Liver (tissue), 7 donors: ENCODE measurements at regions not wholly inside any gene's neighbourhood (a gene's known extent, or its start where the extent isn't known, plus 50 kb on each side); places are given as distances from the start of the nearest gene placed in this dataset.

Source experiments
- DNase-seq: peaks from one replicate; pipeline ENCODE4 v3.0.0-alpha.2; 2017; ENCODE audit warnings: low spot score
- H3K27ac ChIP-seq, 2 donors: one replicate each; pipeline ENCODE4 v1.7.0; 2013; ENCODE audit warnings: inconsistent platforms in 2 of 2, low read length in 2 of 2, control low read depth in 1 of 2, low read depth in 1 of 2, mild to moderate bottlenecking in 1 of 2
- H3K27me3 ChIP-seq, 4 donors: one replicate each; pipeline versions ENCODE4 v1.6.1 to v1.7.0; 2013; ENCODE audit warnings: low read length in 3 of 4, inconsistent platforms in 1 of 4, mild to moderate bottlenecking in 1 of 4, moderate library complexity in 1 of 4; ENCODE audit not compliant: control insufficient read depth in 4 of 4, insufficient read depth in 4 of 4
- H3K36me3 ChIP-seq, 4 donors: one replicate each; pipeline versions ENCODE4 v1.6.1 to v1.7.0; 2013; ENCODE audit warnings: low read length in 3 of 4, mild to moderate bottlenecking in 3 of 4, low read depth in 1 of 4, moderate library complexity in 1 of 4; ENCODE audit not compliant: control insufficient read depth in 4 of 4, insufficient read depth in 3 of 4
- H3K4me1 ChIP-seq, 4 donors: one replicate each; pipeline versions ENCODE4 v1.6.1 to v1.7.0; 2013; ENCODE audit warnings: low read length in 3 of 4, mild to moderate bottlenecking in 3 of 4, moderate library complexity in 1 of 4; ENCODE audit not compliant: control insufficient read depth in 4 of 4, insufficient read depth in 4 of 4
- H3K4me3 ChIP-seq, 3 donors: one replicate each; pipeline versions ENCODE4 v1.6.1 to v1.7.0; 2013; ENCODE audit warnings: low read length in 3 of 3, control low read depth in 1 of 3, low read depth in 1 of 3, mild to moderate bottlenecking in 1 of 3
- H3K9ac ChIP-seq, 2 donors: one replicate each; pipeline ENCODE4 v1.7.0; 2013; ENCODE audit warnings: low read length in 2 of 2, mild to moderate bottlenecking in 2 of 2, moderate library complexity in 2 of 2, control low read depth in 1 of 2, low read depth in 1 of 2
- H3K9me3 ChIP-seq, 4 donors: one replicate each; pipeline versions ENCODE4 v1.6.1 to v1.7.0; 2013; ENCODE audit warnings: low read length in 3 of 4; ENCODE audit not compliant: control insufficient read depth in 4 of 4
- EGR1 ChIP-seq, 2 donors: IDR thresholded peaks; 2 replicates each; pipeline ENCODE4 v1.6.1; 2016 to 2018; ENCODE audit warnings: antibody characterized with exemption in 2 of 2, low read depth in 2 of 2
- FOXA1 ChIP-seq: IDR thresholded peaks from 2 replicates; pipeline ENCODE4 v1.6.1; 2016; ENCODE audit warnings: antibody characterized with exemption
- GABPA ChIP-seq, 2 donors: IDR thresholded peaks in 1 of 2; conservative IDR thresholded peaks in 1 of 2; 2 replicates each; pipeline ENCODE4 v1.6.1; 2016; ENCODE audit warnings: antibody characterized with exemption in 2 of 2, mild to moderate bottlenecking in 1 of 2, moderate library complexity in 1 of 2
- HNF4A ChIP-seq, 2 donors: conservative IDR thresholded peaks; 2 replicates each; pipeline ENCODE4 v1.6.1; 2016; ENCODE audit warnings: antibody characterized with exemption in 2 of 2, mild to moderate bottlenecking in 2 of 2
- HNF4G ChIP-seq: IDR thresholded peaks from 2 replicates; pipeline ENCODE4 v1.6.1; 2016; ENCODE audit warnings: antibody characterized with exemption
- JUND ChIP-seq, 2 donors: IDR thresholded peaks; 2 replicates each; pipeline ENCODE4 v1.6.1; 2016; ENCODE audit warnings: antibody characterized with exemption in 2 of 2
- NR2F2 ChIP-seq: IDR thresholded peaks from 2 replicates; pipeline ENCODE4 v1.6.1; 2016; ENCODE audit warnings: antibody characterized with exemption
- RAD21 ChIP-seq, 2 donors: IDR thresholded peaks; 2 replicates each; pipeline ENCODE4 v1.6.1; 2016; ENCODE audit warnings: antibody characterized with exemption in 2 of 2, mild to moderate bottlenecking in 2 of 2
- RXRA ChIP-seq, 2 donors: IDR thresholded peaks; 2 replicates each; pipeline ENCODE4 v1.6.1; 2017 to 2018; ENCODE audit warnings: antibody characterized with exemption in 2 of 2, mild to moderate bottlenecking in 1 of 2
- SP1 ChIP-seq: IDR thresholded peaks from 2 replicates; pipeline ENCODE4 v1.6.1; 2018; ENCODE audit warnings: antibody characterized with exemption, mild to moderate bottlenecking
- TAF1 ChIP-seq: conservative IDR thresholded peaks from 2 replicates; pipeline ENCODE4 v1.6.1; 2016; ENCODE audit warnings: antibody characterized with exemption, mild to moderate bottlenecking
- YY1 ChIP-seq: IDR thresholded peaks from 2 replicates; pipeline ENCODE4 v1.6.1; 2016; ENCODE audit warnings: antibody characterized with exemption, mild to moderate bottlenecking
- WGBS: extraction: QIAGEN DNeasy Blood & Tissue Kit; methylation state at CpG from one replicate; pipeline ENCODE4 v1.1.7; 2013; 5-methylcytosine and 5-hydroxymethylcytosine counted together
- TF ChIP-seq, protein P1 (sequence below): IDR thresholded peaks from 2 replicates; pipeline ENCODE4 v1.6.1; 2016; ENCODE audit warnings: antibody characterized with exemption
- TF ChIP-seq, protein P2 (sequence below): IDR thresholded peaks from 2 replicates; pipeline ENCODE4 v1.6.1; 2016; ENCODE audit warnings: antibody characterized with exemption, mild to moderate bottlenecking
- TF ChIP-seq, protein P3 (sequence below): IDR thresholded peaks from 2 replicates; pipeline ENCODE4 v1.6.1; 2016; ENCODE audit warnings: antibody characterized with exemption
- TF ChIP-seq, protein P4 (sequence below): IDR thresholded peaks from 2 replicates; pipeline ENCODE4 v1.6.1; 2016; ENCODE audit warnings: antibody characterized with exemption
- donor health status: healthy.
- donor health status: healthy.
- donor health status: healthy.
- donor health status: healthy.

DNA sequence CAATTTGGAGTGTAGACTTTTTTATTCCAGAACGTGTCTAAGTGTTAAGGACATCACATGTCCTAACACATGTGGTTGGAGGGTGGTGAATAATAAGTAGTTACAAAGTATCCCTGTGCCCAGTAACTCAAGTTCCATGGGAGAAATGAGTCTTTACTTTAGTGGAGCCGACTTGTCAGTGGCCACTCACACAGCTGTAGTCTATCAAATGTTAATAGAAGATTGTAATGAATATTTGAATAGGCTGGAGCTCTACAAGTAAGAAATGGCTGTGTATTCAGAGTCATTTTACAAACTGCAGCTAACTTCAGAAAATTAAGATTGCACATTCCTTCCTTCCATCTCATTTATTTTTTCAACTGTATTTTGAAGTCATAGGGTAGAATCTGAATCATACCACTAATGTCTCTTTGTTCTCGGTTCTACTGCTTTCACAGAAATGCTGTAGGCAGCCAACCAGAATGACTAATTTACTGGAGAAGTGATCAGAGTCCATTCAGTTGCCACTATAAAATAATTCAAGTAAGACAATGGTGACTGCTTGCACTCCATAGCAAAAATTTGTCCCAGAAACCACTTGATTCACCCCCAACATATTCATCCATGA, 394.8 kb downstream of the NR2F1-AS1 start:
- H3K9me3 ChIP-seq, result no peaks in the 10 kb centered on the region
- H3K9ac ChIP-seq, result no peak overlapping the region
- H3K27me3 ChIP-seq, result no peaks in the 10 kb centered on the region
- H3K36me3 ChIP-seq, result no peaks in the 10 kb centered on the region
- WGBS, result 62% methylated on average over 3 of the region's 3 CpGs
- H3K4me1 ChIP-seq, result no peaks in the 10 kb centered on the region
- TF ChIP-seq SP1 (no peak), RXRA (IDR thresholded peaks at IDR 0.05) (no peak)
- no peak overlapping the region for H3K27ac ChIP-seq
- no peak overlapping the region for H3K4me3 ChIP-seq
- DNase-seq, result no peak

DNA sequence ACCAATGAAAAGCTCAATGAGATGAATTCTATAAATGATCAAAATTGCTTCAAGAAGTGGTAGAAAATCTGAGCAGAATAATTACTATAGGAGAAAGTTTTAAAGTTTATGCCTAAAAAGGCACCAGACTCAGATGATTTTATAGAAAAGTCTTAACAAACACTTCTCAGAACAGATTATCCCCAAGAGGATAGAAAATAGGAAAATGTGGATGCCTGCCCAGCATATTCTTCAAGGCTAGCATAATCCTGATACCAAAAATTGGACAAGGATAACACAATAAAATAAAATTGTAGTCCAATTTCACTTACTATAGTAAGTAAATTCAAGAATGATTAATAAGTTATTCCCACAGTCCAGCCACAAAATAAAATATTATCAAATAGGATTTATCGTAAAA, 397.0 kb downstream of the NR2F1-AS1 start:
- Histone ChIP-seq H3K9ac (no peak overlapping the region), H3K27me3 (no peaks in the 10 kb centered on the region), H3K36me3 (no peaks in the 10 kb centered on the region), H3K27ac (no peak overlapping the region), H3K9me3 (no peaks in the 10 kb centered on the region), H3K4me3 (no peak overlapping the region), H3K4me1 (no peaks in the 10 kb centered on the region)
- no peak for DNase-seq
- 6% methylated on average over 1 of the region's 1 CpG for WGBS
- TF ChIP-seq HNF4A (conservative IDR thresholded peaks at IDR 0.05) (no peak), RXRA (IDR thresholded peaks at IDR 0.05) (no peak), TAF1 (no peak), YY1 (no peak), HNF4G (no peak), RAD21 (IDR thresholded peaks at IDR 0.05) (no peak)
- TF ChIP-seq, protein P1, sequence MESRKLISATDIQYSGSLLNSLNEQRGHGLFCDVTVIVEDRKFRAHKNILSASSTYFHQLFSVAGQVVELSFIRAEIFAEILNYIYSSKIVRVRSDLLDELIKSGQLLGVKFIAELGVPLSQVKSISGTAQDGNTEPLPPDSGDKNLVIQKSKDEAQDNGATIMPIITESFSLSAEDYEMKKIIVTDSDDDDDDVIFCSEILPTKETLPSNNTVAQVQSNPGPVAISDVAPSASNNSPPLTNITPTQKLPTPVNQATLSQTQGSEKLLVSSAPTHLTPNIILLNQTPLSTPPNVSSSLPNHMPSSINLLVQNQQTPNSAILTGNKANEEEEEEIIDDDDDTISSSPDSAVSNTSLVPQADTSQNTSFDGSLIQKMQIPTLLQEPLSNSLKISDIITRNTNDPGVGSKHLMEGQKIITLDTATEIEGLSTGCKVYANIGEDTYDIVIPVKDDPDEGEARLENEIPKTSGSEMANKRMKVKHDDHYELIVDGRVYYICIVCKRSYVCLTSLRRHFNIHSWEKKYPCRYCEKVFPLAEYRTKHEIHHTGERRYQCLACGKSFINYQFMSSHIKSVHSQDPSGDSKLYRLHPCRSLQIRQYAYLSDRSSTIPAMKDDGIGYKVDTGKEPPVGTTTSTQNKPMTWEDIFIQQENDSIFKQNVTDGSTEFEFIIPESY, result no peak
- TF ChIP-seq, protein P2, sequence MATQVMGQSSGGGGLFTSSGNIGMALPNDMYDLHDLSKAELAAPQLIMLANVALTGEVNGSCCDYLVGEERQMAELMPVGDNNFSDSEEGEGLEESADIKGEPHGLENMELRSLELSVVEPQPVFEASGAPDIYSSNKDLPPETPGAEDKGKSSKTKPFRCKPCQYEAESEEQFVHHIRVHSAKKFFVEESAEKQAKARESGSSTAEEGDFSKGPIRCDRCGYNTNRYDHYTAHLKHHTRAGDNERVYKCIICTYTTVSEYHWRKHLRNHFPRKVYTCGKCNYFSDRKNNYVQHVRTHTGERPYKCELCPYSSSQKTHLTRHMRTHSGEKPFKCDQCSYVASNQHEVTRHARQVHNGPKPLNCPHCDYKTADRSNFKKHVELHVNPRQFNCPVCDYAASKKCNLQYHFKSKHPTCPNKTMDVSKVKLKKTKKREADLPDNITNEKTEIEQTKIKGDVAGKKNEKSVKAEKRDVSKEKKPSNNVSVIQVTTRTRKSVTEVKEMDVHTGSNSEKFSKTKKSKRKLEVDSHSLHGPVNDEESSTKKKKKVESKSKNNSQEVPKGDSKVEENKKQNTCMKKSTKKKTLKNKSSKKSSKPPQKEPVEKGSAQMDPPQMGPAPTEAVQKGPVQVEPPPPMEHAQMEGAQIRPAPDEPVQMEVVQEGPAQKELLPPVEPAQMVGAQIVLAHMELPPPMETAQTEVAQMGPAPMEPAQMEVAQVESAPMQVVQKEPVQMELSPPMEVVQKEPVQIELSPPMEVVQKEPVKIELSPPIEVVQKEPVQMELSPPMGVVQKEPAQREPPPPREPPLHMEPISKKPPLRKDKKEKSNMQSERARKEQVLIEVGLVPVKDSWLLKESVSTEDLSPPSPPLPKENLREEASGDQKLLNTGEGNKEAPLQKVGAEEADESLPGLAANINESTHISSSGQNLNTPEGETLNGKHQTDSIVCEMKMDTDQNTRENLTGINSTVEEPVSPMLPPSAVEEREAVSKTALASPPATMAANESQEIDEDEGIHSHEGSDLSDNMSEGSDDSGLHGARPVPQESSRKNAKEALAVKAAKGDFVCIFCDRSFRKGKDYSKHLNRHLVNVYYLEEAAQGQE, result no peak

DNA sequence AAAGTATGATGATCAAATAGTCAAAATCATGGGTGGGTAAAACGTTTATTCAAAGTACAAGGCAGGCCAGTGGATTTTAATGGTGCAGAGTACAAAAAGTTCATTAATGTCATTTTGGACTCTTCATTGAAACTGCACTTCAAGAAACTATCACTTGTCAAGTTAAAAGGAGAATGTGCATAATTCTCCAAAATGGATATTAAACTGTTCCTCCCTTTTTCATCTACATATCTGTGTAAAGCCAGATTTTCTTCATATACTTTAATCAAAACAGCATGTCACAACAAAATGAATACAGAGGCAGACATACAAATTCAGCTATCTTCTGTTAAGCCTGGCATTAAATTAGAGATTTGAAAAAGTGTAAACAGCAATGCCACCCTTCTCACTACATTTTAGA, 401.6 kb downstream of the NR2F1-AS1 start:
- no peaks in the 10 kb centered on the region for H3K36me3 ChIP-seq
- DNase-seq, result no peak
- 57% methylated on average over 1 of the region's 1 CpG for WGBS
- no peak for TF ChIP-seq SP1
- TF ChIP-seq, protein P3, sequence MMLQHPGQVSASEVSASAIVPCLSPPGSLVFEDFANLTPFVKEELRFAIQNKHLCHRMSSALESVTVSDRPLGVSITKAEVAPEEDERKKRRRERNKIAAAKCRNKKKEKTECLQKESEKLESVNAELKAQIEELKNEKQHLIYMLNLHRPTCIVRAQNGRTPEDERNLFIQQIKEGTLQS, result no peak
- no peak for TF ChIP-seq HNF4A (conservative IDR thresholded peaks at IDR 0.05)
- TF ChIP-seq RXRA (IDR thresholded peaks at IDR 0.05), result no peak
- TF ChIP-seq FOXA1, result no peak
- TF ChIP-seq, protein P4, sequence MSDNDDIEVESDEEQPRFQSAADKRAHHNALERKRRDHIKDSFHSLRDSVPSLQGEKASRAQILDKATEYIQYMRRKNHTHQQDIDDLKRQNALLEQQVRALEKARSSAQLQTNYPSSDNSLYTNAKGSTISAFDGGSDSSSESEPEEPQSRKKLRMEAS, result no peak
- TF ChIP-seq NR2F2, result no peak
- TF ChIP-seq, protein P1, result no peak
- no peak for TF ChIP-seq YY1
- no peak for TF ChIP-seq EGR1 (IDR thresholded peaks at IDR 0.05; ENCODE audit: low read depth in 2 of 2)
- no peak for TF ChIP-seq GABPA (IDR thresholded peaks at IDR 0.05 in 1 of 2, conservative IDR thresholded peaks at IDR 0.05 in 1 of 2)
- TF ChIP-seq JUND (IDR thresholded peaks at IDR 0.05), result no peak
- TF ChIP-seq TAF1, result no peak
- no peak for TF ChIP-seq HNF4G
- no peak for TF ChIP-seq RAD21 (IDR thresholded peaks at IDR 0.05)

More for the DNA sequence above, 401.6 kb downstream of the NR2F1-AS1 start:
- no peak overlapping the region for H3K27ac ChIP-seq
- no peak overlapping the region for H3K9ac ChIP-seq
- H3K4me3 ChIP-seq, result no peak overlapping the region
- H3K27me3 ChIP-seq, result no peaks in the 10 kb centered on the region
- no peaks in the 10 kb centered on the region for H3K9me3 ChIP-seq
- H3K4me1 ChIP-seq, result no peaks in the 10 kb centered on the region
